GM13976 (cell line): ENCODE measurements at regions not wholly inside any gene's neighbourhood (a gene's known extent, or its start where the extent isn't known, plus 50 kb on each side); places are given as distances from the start of the nearest gene placed in this dataset.

Experiments
- DNase-seq: peaks from one replicate; pipeline ENCODE4 v3.0.0; 2012; ENCODE audit warnings: low spot score
- CTCF ChIP-seq: IDR thresholded peaks from 2 replicates; pipeline ENCODE4 v1.5.1; 2012; ENCODE audit warnings: borderline replicate concordance, mild to moderate bottlenecking; ENCODE audit not compliant: insufficient read depth; ENCODE audit errors: extremely low read depth, missing control alignments, control extremely low read depth
- in situ Hi-C: fragments of 300-500 bp; cut with MboI; formaldehyde crosslinking; loops from one replicate; pipeline ENCODE4 v1.12.0; 2022; ENCODE audit warnings: low sequenced_read_pairs, mixed read lengths, inconsistent platforms; ENCODE audit not compliant: unreplicated experiment

- peak; percentile 0 for TF ChIP-seq CTCF
- DNase-seq = no peak
- in situ Hi-C loops = no loop called here
These were observed 344.1 kb upstream of the MARCKS start for GRCh38 chr6:113513086-113513485.

- in situ Hi-C loops = no loop called here
- no peak for DNase-seq
- TF ChIP-seq CTCF = no peak
These were observed 334.8 kb upstream of the MARCKS start for GRCh38 chr6:113522376-113522775.

- no peak for DNase-seq
- in situ Hi-C loops = no loop called here
- TF ChIP-seq CTCF = no peak
These were observed 332.3 kb upstream of the MARCKS start for GRCh38 chr6:113524826-113525225.

- no peak for DNase-seq
- TF ChIP-seq CTCF = no peak
- in situ Hi-C loops = no loop called here
These were observed 330.6 kb upstream of the MARCKS start for GRCh38 chr6:113526553-113526952.

GRCh38 chr6:113526995-113527394 lies 330.1 kb upstream of the MARCKS start:
- no peak for TF ChIP-seq CTCF
- DNase-seq = no peak
- in situ Hi-C loops = no loop called here

- no peak for DNase-seq
- in situ Hi-C loops = no loop called here
- no peak for TF ChIP-seq CTCF
These were observed 329.0 kb upstream of the MARCKS start for GRCh38 chr6:113528111-113528510.

GRCh38 chr6:113529196-113529595 lies 327.9 kb upstream of the MARCKS start:
- in situ Hi-C loops = no loop called here

More at GRCh38 chr6:113529196-113529595, 327.9 kb upstream of the MARCKS start:
- DNase-seq = no peak
- TF ChIP-seq CTCF = no peak
